CD8-positive, alpha-beta memory T cell (primary cell): ENCODE measurements at regions not wholly inside any gene's neighbourhood (a gene's known extent, or its start where the extent isn't known, plus 50 kb on each side); places are given as distances from the start of the nearest gene placed in this dataset.

Source experiments
- CTCF ChIA-PET: fragments of 350-600 bp; sonication (Branson Sonifier 250); formaldehyde crosslinking; loops from one replicate; lab custom pipeline; 2021; ENCODE audit warnings: antibody characterized with exemption; lab: Charles Lee
- POLR2A ChIA-PET: fragments of 350-600 bp; sonication (Branson Sonifier 250); formaldehyde crosslinking; loops from one replicate; lab custom pipeline; 2021; ENCODE audit warnings: antibody characterized with exemption; lab: Charles Lee
- DNase-seq, 5 donors: peaks; one replicate each; pipeline versions ENCODE4 v3.0.0 to v3.0.0-alpha.2; 2020 to 2022; ENCODE audit warnings: mixed read lengths in 1 of 5
- H3K27ac ChIP-seq: one replicate; pipeline ENCODE4 v1.7.0; 2013; ENCODE audit warnings: low read depth, mild to moderate bottlenecking, low read length, moderate library complexity
- H3K27me3 ChIP-seq: 2 replicates; pipeline ENCODE4 v1.7.0; 2013; ENCODE audit warnings: low read length, mild to moderate bottlenecking; ENCODE audit not compliant: insufficient read depth, poor library complexity, severe bottlenecking
- H3K36me3 ChIP-seq: 2 replicates; pipeline ENCODE4 v1.7.0; 2013; ENCODE audit warnings: mild to moderate bottlenecking, low read length, moderate library complexity; ENCODE audit not compliant: insufficient read depth
- H3K4me1 ChIP-seq: 2 replicates; pipeline ENCODE4 v1.7.0; 2013; ENCODE audit warnings: mild to moderate bottlenecking, low read length, moderate library complexity; ENCODE audit not compliant: insufficient read depth
- H3K4me3 ChIP-seq: 2 replicates; pipeline ENCODE4 v1.7.0; 2013; ENCODE audit warnings: mild to moderate bottlenecking, low read length
- H3K9me3 ChIP-seq: 2 replicates; pipeline ENCODE4 v1.7.0; 2013; ENCODE audit warnings: mild to moderate bottlenecking, low read length
- H3K27ac Mint-ChIP-seq, 8 donors: one replicate each; pipeline ENCODE4 v1.8.0; 2020 to 2021; ENCODE audit warnings: mixed read lengths in 8 of 8, mild to moderate bottlenecking in 6 of 8, inconsistent platforms in 3 of 8, moderate library complexity in 3 of 8
- H3K27me3 Mint-ChIP-seq, 2 donors: one replicate each; pipeline ENCODE4 v1.8.0; 2020 to 2021; ENCODE audit warnings: mixed read lengths in 2 of 2, mild to moderate bottlenecking in 1 of 2, moderate library complexity in 1 of 2
- H3K36me3 Mint-ChIP-seq, 3 donors: one replicate each; pipeline ENCODE4 v1.8.0; 2020 to 2021; ENCODE audit warnings: mixed read lengths in 3 of 3, inconsistent platforms in 1 of 3, mild to moderate bottlenecking in 1 of 3
- H3K4me1 Mint-ChIP-seq, 3 donors: one replicate each; pipeline ENCODE4 v1.8.0; 2020 to 2021; ENCODE audit warnings: mixed read lengths in 3 of 3, inconsistent platforms in 1 of 3, mild to moderate bottlenecking in 1 of 3
- H3K4me3 Mint-ChIP-seq, 7 donors: one replicate each; pipeline ENCODE4 v1.8.0; 2020 to 2021; ENCODE audit warnings: mixed read lengths in 7 of 7, mild to moderate bottlenecking in 6 of 7, moderate library complexity in 4 of 7, inconsistent platforms in 2 of 7
- H3K9me3 Mint-ChIP-seq, 5 donors: one replicate each; pipeline ENCODE4 v1.8.0; 2020 to 2022; ENCODE audit warnings: mixed read lengths in 5 of 5, mild to moderate bottlenecking in 3 of 5, moderate library complexity in 2 of 5, inconsistent platforms in 1 of 5

DNA sequence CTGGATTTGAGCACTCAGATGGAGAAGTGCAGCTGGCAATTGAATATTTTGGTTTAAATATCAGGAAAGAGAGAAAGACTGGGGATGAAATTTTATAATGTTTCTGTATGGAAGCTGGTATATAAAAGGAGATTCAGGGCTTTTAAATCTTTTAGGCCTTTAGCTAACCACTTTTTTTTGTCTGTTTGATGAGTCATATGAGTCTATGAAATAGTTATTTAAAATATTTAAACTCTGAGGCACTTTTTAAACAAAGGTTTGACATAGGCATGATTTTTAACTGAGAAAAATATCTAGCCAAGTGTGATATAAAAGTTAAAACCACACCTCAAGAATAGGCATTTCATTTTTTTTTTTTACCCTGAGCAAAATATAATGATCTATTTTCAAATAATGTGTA is 944.3 kb downstream of the GATA3 start:
- H3K9me3 Mint-ChIP-seq, result no peaks in the 10 kb centered on the region
- H3K27ac ChIP-seq, result no peak overlapping the region
- no peak overlapping the region for H3K4me3 Mint-ChIP-seq
- H3K27me3 ChIP-seq, result no peaks in the 10 kb centered on the region
- no peaks in the 10 kb centered on the region for H3K9me3 ChIP-seq
- H3K27me3 Mint-ChIP-seq, result peaks cover 0 to 3% of the 10 kb centered on the region in 2 donors
- no peaks in the 10 kb centered on the region for H3K4me1 ChIP-seq
- no peaks in the 10 kb centered on the region for H3K36me3 ChIP-seq
- DNase-seq, result no peak
- H3K4me1 Mint-ChIP-seq, result peaks cover 0 to 22% (median 3%) of the 10 kb centered on the region in 3 donors
- no peak overlapping the region for H3K4me3 ChIP-seq
- no peaks in the 10 kb centered on the region for H3K36me3 Mint-ChIP-seq
- CTCF ChIA-PET, result no interaction called here
- H3K27ac Mint-ChIP-seq, result no peak overlapping the region
- POLR2A ChIA-PET, result no interaction called here

DNA sequence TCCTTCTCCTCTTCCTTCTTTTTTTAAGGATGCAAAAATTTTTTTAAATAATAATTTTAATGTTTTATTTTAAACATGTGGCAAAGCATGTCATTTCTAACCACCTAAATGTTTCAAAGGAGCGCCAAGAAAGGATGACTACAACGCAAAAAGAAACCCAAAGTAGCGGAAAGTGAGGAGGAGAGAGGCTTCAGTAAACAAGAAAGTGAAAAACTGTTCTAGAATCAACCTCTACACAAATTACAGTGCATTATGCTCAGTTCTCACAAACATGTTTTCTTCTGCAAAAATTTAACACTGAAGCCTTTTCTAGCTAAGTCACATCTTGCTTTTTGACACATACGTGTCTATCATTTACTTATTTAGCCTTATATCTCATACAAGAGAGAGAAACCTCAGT is 948.6 kb downstream of the GATA3 start:
- no peaks in the 10 kb centered on the region for H3K9me3 Mint-ChIP-seq
- no peaks in the 10 kb centered on the region for H3K36me3 ChIP-seq
- ChIA-PET CTCF (no interaction called here), POLR2A (no interaction called here)
- DNase-seq, result no peak
- no peaks in the 10 kb centered on the region for H3K27me3 ChIP-seq
- H3K36me3 Mint-ChIP-seq, result no peaks in the 10 kb centered on the region
- no peak overlapping the region for H3K4me3 Mint-ChIP-seq
- H3K4me1 ChIP-seq, result peaks cover 6% of the 10 kb centered on the region
- no peak overlapping the region for H3K27ac ChIP-seq
- H3K4me3 ChIP-seq, result no peak overlapping the region
- H3K27ac Mint-ChIP-seq, result peak overlapping the region in 1 of 8 donors; percentile 75
- H3K9me3 ChIP-seq, result no peaks in the 10 kb centered on the region
- H3K4me1 Mint-ChIP-seq, result peaks cover 0 to 29% (median 9%) of the 10 kb centered on the region in 3 donors
- peaks cover 0 to 7% of the 10 kb centered on the region in 2 donors for H3K27me3 Mint-ChIP-seq

DNA sequence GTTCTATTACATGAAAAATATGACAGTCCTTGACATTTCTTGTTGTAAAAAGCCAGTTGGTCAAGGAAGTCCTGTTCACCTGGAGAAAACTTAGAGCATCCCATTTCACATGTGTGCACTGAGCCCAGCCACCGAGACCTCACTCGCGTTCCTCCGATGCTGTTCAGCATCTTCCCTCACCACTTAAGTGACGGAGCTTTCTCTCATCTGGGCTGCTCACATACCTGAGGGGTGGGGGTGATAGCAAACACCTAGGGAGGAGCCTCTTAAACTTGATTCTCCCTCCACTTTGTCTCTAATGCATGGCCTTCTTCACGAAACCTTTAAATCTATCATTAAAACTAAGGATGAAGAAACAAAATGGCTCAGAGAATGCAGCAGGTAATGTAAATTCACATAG is 950.2 kb downstream of the GATA3 start:
- POLR2A ChIA-PET, result no interaction called here
- Mint-ChIP-seq H3K27ac (peak overlapping the region in 6 of 8 donors; percentile 10 to 84 (median 68)), H3K4me3 (peak overlapping the region in 6 of 7 donors; percentile 3 to 74 (median 42)), H3K36me3 (no peaks in the 10 kb centered on the region), H3K4me1 (peaks cover 5 to 43% (median 18%) of the 10 kb centered on the region in 3 donors), H3K27me3 (peaks cover 0 to 3% of the 10 kb centered on the region in 2 donors), H3K9me3 (no peaks in the 10 kb centered on the region)
- CTCF ChIA-PET, result no interaction called here
- H3K27me3 ChIP-seq, result no peaks in the 10 kb centered on the region
- no peak overlapping the region for H3K27ac ChIP-seq
- H3K4me1 ChIP-seq, result peaks cover 21% of the 10 kb centered on the region
- no peak for DNase-seq
- no peaks in the 10 kb centered on the region for H3K36me3 ChIP-seq
- H3K4me3 ChIP-seq, result no peak overlapping the region
- no peaks in the 10 kb centered on the region for H3K9me3 ChIP-seq

- H3K9me3 ChIP-seq, result no peaks in the 10 kb centered on the region
- peaks cover 28% of the 10 kb centered on the region for H3K4me1 ChIP-seq
- Mint-ChIP-seq H3K27me3 (peaks cover 2 to 9% of the 10 kb centered on the region in 2 donors), H3K27ac (peak overlapping the region in 3 of 8 donors; percentile 15 to 85 (median 38)), H3K4me1 (peaks cover 12 to 50% (median 25%) of the 10 kb centered on the region in 3 donors), H3K4me3 (peak overlapping the region in 1 of 7 donors; percentile 44), H3K9me3 (no peaks in the 10 kb centered on the region), H3K36me3 (peaks cover 0 to 2% (median 0%) of the 10 kb centered on the region in 3 donors)
- POLR2A ChIA-PET, result no interaction called here
- CTCF ChIA-PET, result no interaction called here
- no peak for DNase-seq
- no peaks in the 10 kb centered on the region for H3K36me3 ChIP-seq
- no peak overlapping the region for H3K4me3 ChIP-seq
- no peaks in the 10 kb centered on the region for H3K27me3 ChIP-seq
- H3K27ac ChIP-seq, result no peak overlapping the region
Measured at GRCh38 chr10:9009505-9009904, 955.0 kb downstream of the GATA3 start.

GRCh38 chr10:9010093-9010492 is 955.6 kb downstream of the GATA3 start:
- POLR2A ChIA-PET, result no interaction called here
- CTCF ChIA-PET, result no interaction called here
- Histone ChIP-seq H3K27ac (no peak overlapping the region), H3K4me3 (no peak overlapping the region), H3K36me3 (no peaks in the 10 kb centered on the region), H3K27me3 (no peaks in the 10 kb centered on the region), H3K4me1 (peaks cover 28% of the 10 kb centered on the region), H3K9me3 (no peaks in the 10 kb centered on the region)
- peaks cover 0 to 2% (median 0%) of the 10 kb centered on the region in 3 donors for H3K36me3 Mint-ChIP-seq
- peak overlapping the region in 5 of 8 donors; percentile 35 to 86 (median 72) for H3K27ac Mint-ChIP-seq
- H3K4me3 Mint-ChIP-seq, result peak overlapping the region in 6 of 7 donors; percentile 36 to 83 (median 48)
- peaks cover 5 to 9% of the 10 kb centered on the region in 2 donors for H3K27me3 Mint-ChIP-seq
- peaks cover 12 to 55% (median 21%) of the 10 kb centered on the region in 3 donors for H3K4me1 Mint-ChIP-seq
- H3K9me3 Mint-ChIP-seq, result no peaks in the 10 kb centered on the region
- DNase-seq, result peak in 3 of 5 donors; percentile 54 to 78 (median 60)

GRCh38 chr10:9010931-9011670 is 956.6 kb downstream of the GATA3 start:
- H3K27me3 Mint-ChIP-seq, result peaks cover 5 to 6% of the 10 kb centered on the region in 2 donors
- no peak for DNase-seq
- peaks cover 0 to 2% (median 0%) of the 10 kb centered on the region in 3 donors for H3K36me3 Mint-ChIP-seq
- peak overlapping the region in 2 of 8 donors; percentile 88 for H3K27ac Mint-ChIP-seq
- H3K4me3 Mint-ChIP-seq, result peak overlapping the region in 1 of 7 donors; percentile 49
- H3K27me3 ChIP-seq, result no peaks in the 10 kb centered on the region
- H3K36me3 ChIP-seq, result no peaks in the 10 kb centered on the region
- H3K27ac ChIP-seq, result no peak overlapping the region
- ChIA-PET POLR2A (no interaction called here), CTCF (no interaction called here)
- H3K9me3 ChIP-seq, result no peaks in the 10 kb centered on the region
- no peak overlapping the region for H3K4me3 ChIP-seq
- H3K4me1 ChIP-seq, result peaks cover 28% of the 10 kb centered on the region
- no peaks in the 10 kb centered on the region for H3K9me3 Mint-ChIP-seq
- H3K4me1 Mint-ChIP-seq, result peaks cover 12 to 55% (median 16%) of the 10 kb centered on the region in 3 donors

DNA sequence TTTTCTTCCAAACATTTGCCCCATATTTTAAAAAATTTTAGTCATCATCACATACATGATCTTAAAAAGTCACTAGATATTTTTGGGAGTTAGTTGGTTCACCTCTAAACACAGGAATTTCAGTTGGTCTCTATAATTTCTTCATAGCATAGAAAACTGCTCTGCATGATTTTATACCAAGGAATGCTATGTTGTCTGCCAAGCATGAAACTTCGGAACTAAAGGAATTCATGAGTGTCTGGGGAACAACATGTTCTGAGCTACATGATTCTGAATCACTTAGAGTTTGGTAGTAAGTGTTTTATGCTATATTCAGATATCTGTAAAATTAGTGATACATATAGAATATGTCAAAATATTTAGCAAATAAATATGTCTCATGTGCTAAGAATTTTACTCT is 957.8 kb downstream of the GATA3 start:
- Histone ChIP-seq H3K4me3 (no peak overlapping the region), H3K9me3 (no peaks in the 10 kb centered on the region), H3K4me1 (peaks cover 28% of the 10 kb centered on the region), H3K36me3 (no peaks in the 10 kb centered on the region), H3K27ac (no peak overlapping the region), H3K27me3 (no peaks in the 10 kb centered on the region)
- H3K9me3 Mint-ChIP-seq, result no peaks in the 10 kb centered on the region
- H3K36me3 Mint-ChIP-seq, result peaks cover 0 to 2% (median 0%) of the 10 kb centered on the region in 3 donors
- peak overlapping the region in 1 of 8 donors; percentile 70 for H3K27ac Mint-ChIP-seq
- H3K4me1 Mint-ChIP-seq, result peaks cover 12 to 45% (median 16%) of the 10 kb centered on the region in 3 donors
- ChIA-PET POLR2A (no interaction called here), CTCF (no interaction called here)
- H3K4me3 Mint-ChIP-seq, result peak overlapping the region in 1 of 7 donors; percentile 29
- no peak for DNase-seq
- H3K27me3 Mint-ChIP-seq, result peaks cover 5 to 15% of the 10 kb centered on the region in 2 donors

DNA sequence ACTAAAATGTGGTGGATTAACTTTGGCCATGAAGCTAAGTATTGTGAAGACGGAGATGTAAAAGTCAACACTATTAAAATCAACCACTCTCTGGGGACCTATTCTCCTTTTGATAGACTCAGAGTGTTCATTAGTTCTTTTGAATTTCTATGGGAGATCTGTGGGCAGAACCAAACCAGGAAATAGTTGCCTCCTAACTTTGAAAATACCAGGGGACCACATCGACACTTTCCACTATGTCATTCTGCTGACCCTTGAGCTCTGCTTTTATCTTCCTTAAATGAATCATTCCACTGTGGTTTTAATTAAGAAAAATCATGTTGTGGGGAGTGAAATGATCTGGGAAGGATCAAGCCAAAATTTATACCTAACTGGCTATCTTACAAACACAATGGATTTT is 960.5 kb downstream of the GATA3 start:
- Mint-ChIP-seq H3K4me3 (peak overlapping the region in 4 of 7 donors; percentile 13 to 63 (median 50)), H3K4me1 (peaks cover 4 to 21% (median 4%) of the 10 kb centered on the region in 3 donors), H3K27ac (peak overlapping the region in 5 of 8 donors; percentile 34 to 92 (median 38)), H3K36me3 (peaks cover 0 to 2% (median 0%) of the 10 kb centered on the region in 3 donors), H3K9me3 (no peaks in the 10 kb centered on the region), H3K27me3 (peaks cover 11 to 19% of the 10 kb centered on the region in 2 donors)
- no peaks in the 10 kb centered on the region for H3K27me3 ChIP-seq
- peaks cover 5% of the 10 kb centered on the region for H3K4me1 ChIP-seq
- H3K9me3 ChIP-seq, result no peaks in the 10 kb centered on the region
- ChIA-PET CTCF (no interaction called here), POLR2A (no interaction called here)
- H3K36me3 ChIP-seq, result no peaks in the 10 kb centered on the region
- peak overlapping the region; percentile 1 for H3K27ac ChIP-seq
- no peak for DNase-seq
- H3K4me3 ChIP-seq, result no peak overlapping the region
